HG03439 (cell line): ENCODE measurements at regions not wholly inside any gene's neighbourhood (a gene's known extent, or its start where the extent isn't known, plus 50 kb on each side); places are given as distances from the start of the nearest gene placed in this dataset.

Source experiments
- ATAC-seq: cut with Tn5 transposase; IDR thresholded peaks from one replicate; pipeline ENCODE4 v1.9.1; 2021; ENCODE audit warnings: mild to moderate bottlenecking, moderate library complexity; ENCODE audit not compliant: unreplicated experiment

DNA sequence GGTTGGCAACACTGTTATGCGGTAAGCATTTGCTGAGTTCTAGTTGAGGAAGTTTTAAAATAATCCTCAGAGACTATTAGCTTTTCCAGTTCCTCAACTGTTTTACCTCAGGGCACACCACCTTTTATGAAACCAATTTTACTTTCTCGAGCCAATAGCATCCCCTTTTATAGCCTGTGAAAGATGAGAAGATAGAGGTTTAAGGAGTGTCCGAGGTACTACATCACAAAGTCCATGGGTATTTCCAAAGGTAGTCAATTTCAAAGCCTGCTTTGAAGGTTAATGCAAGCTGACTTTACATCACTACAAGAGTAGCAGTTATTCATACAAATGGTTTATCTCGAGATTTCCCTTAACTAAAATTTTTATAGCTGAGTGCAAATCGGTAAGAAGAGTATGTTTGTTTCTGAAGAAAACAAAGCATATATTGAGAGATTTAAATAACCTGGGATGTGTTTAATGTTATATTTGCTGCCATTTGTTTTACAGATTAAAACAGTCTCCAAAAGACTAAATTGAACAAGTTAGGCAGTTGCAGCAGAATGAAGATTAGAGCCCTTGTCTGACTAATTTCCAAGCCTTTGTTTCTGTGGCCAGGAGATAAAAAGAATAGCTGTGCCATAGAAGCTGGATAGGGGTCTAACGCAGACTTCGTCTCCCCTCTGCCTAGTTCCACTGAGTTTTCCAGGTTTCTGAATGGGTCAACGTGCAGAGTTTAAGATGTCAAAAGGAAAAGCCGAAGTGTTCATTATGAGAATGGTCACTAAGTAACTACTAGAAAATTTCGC, 74.7 kb upstream of the TRPC4 start:
- no peak for ATAC-seq

GRCh38 chr13:37942929-37943328, 73.4 kb upstream of the TRPC4 start:
- no peak for ATAC-seq

DNA sequence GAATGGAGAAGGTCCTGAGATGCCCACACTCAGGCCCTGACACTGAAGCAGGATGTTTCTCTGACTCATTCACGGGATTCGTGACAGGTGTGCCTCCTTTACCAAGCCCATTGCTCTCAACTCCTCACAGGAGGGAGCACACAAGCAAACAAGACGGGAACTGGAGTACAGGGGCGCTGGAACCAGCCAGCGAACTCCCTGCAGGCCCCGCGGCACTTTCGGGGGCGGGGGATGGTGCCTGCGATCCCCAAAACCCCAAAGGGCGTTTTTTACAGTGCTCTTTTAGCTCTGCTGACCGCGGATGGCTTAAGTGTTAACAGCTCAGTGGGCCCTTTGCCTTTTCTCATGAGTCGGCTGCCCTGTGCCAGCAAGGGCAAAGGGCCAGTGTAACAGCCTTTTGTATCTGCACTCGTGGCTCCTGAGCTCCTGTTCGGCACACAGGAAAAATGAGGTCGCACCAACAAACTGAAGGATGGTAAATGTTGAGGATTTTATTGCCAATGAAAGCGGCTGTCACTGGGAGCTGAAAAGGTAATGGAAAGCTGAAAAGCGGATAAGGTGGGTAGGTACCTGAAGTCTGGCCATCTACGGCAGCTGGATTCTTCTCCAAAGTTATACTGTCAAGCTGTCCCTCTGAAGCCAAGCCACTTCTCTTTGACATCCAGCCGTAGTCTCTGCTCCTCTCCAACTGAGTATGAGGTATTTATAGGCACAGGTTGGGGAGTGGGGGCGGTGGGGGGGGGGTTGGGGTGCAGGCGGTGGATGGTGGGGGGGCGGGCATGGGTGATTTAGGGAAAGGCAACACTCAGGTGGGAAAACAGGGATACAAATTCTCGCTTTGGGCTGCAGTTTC, 65.0 kb upstream of the TRPC4 start:
- ATAC-seq, result no peak

- no peak for ATAC-seq
These were observed 59.7 kb upstream of the TRPC4 start for GRCh38 chr13:37929308-37929707.

GRCh38 chr13:37927561-37927960, 58.0 kb upstream of the TRPC4 start:
- no peak for ATAC-seq

DNA sequence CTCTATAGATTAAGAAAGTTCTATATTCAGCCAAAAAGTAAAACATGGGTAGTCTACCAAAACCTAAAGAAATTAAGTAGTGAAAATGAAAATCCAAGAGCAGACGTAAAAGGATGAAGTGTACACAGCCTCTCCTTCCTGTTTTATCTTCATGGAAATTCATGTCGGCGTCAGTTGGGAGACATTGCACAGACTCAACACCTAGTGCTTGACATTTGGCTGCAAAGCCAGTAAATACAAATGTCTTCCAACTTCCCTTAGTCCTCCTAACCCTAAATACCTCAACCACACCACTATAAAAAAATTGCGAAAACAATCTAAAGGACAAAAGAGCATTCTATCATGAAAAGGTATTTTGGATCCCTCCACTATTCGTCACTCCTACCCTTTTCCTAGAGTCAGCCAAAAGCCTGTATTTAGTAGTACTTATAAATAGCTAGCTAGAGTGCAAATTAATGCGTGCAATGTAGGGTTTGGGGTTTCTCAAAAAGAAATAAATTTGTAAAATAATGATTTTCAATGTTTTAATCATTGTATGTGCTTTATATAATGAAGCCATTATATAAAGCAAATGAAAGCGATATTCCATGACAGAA, 56.4 kb upstream of the TRPC4 start:
- ATAC-seq, result no peak

DNA sequence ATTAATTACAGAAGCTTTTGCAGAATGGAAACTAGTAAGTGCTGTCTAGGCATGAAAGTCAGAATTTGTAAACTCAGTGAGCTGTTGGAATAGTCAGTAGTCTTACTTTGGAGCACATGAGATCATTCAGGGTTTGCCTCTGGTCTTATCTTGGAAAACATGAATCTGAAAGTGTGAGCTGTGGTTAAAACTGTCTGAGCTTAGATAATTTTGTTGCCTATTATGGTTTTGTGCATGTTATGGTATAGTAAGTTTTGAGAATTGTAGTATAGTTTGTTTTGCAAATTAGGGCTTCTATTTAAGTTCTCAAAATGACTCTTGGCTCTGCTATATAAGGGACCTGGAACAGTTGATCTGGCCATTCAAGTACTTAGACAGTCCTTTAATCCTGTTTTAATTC, 53.7 kb upstream of the TRPC4 start:
- ATAC-seq, result no peak

GRCh38 chr13:37919329-37919880, 49.8 kb upstream of the TRPC4 start:
- ATAC-seq, result no peak
